ENCODE measurements at regions not wholly inside any gene's neighbourhood (a gene's known extent, or its start where the extent isn't known, plus 50 kb on each side); places are given as distances from the start of the nearest gene placed in this dataset.

- H3K4me3 ChIP-seq (ENCODE audit: low read depth, low read length) = no peak overlapping the region
- TF ChIP-seq, protein P1, sequence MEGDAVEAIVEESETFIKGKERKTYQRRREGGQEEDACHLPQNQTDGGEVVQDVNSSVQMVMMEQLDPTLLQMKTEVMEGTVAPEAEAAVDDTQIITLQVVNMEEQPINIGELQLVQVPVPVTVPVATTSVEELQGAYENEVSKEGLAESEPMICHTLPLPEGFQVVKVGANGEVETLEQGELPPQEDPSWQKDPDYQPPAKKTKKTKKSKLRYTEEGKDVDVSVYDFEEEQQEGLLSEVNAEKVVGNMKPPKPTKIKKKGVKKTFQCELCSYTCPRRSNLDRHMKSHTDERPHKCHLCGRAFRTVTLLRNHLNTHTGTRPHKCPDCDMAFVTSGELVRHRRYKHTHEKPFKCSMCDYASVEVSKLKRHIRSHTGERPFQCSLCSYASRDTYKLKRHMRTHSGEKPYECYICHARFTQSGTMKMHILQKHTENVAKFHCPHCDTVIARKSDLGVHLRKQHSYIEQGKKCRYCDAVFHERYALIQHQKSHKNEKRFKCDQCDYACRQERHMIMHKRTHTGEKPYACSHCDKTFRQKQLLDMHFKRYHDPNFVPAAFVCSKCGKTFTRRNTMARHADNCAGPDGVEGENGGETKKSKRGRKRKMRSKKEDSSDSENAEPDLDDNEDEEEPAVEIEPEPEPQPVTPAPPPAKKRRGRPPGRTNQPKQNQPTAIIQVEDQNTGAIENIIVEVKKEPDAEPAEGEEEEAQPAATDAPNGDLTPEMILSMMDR (conservative IDR thresholded peaks at IDR 0.05; ENCODE audit: low read depth, low read length) = no peak
- DNase-seq (ENCODE audit: low read depth) = no peak
These were observed 442.2 kb downstream of the ADAMTS20 start for GRCh38 chr12:43109631-43110345.

DNA sequence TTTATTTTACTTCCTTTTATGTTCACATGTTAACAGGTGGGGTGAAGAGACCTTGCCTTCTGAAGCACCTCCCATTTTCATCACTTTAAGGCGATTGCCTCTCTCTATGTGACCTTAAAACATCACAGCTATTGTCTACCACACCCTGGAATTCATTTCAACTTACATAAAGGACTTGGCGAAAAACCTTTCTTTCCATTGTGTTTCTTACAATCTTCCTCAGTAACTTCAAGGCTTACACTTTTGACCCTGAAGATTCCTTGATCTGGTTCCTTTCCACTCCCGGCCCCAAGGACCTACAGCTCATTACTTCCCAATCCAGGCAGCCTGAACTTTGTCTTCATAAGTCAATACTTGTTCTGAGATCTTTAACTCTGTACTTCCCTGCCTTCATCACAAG lies 443.3 kb downstream of the ADAMTS20 start:
- no peak overlapping the region for H3K4me3 ChIP-seq (ENCODE audit: low read depth, low read length)
- TF ChIP-seq, protein P1 (conservative IDR thresholded peaks at IDR 0.05; ENCODE audit: low read depth, low read length) = no peak
- no peak for DNase-seq (ENCODE audit: low read depth)

DNA sequence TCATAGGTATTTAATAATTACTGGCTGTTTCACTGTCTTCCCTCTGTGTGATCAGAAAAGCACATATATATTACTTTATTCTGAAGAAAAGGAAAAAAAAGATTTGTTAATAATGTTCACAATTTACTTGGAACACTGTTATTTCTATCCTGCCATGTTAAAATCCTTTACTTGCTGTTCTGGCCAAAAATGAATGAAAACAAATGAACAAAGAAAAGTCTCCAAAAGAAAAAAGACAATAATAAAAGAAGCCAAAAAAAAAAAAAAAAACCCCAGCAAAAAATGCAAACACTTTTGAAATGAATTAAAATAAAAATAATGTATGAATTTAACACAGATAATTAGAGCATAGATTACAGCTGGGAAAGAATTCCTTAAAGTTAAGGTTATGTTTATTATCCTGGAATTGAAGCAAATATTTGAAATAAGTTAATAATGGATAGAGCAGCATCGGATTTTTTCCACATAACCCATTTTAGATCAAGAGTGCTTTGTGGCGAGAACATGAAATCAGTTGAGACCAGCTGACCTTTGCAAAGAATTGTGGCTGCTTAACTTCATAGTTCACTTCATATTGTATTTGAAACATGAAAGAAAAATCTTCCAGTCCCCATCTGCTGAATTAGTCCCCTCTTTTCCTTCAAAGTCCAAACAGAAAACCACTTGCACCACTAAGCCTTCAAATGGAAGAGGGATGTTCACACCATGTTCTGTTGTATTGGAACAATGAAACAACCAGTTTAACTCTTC lies 444.8 kb downstream of the ADAMTS20 start:
- TF ChIP-seq, protein P1 (conservative IDR thresholded peaks at IDR 0.05; ENCODE audit: low read depth, low read length) = no peak
- DNase-seq (ENCODE audit: low read depth) = no peak
- no peak overlapping the region for H3K4me3 ChIP-seq (ENCODE audit: low read depth, low read length)

DNA sequence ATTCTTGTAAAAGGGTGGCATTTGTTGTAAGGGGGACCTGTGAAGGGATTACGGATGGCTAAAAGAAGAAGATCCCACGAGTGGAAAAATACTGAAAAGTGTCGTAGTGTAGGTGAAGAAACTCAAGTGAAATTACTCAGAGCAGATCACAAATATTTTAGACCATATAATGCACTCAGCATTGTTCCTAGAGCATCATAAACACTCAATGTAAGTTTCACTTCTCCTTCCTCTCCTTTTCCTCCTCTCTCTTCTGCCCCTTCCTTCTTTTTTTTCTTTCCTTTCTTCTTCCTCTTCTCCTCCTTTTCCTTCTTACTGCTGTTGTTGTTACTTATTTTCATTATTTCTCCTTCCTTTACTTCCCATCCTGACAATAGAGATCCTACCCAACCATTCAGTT lies 445.6 kb downstream of the ADAMTS20 start:
- TF ChIP-seq, protein P1 (conservative IDR thresholded peaks at IDR 0.05; ENCODE audit: low read depth, low read length) = no peak
- no peak overlapping the region for H3K4me3 ChIP-seq (ENCODE audit: low read depth, low read length)
- no peak for DNase-seq (ENCODE audit: low read depth)

- no peak overlapping the region for H3K4me3 ChIP-seq (ENCODE audit: low read depth, low read length)
- no peak for DNase-seq (ENCODE audit: low read depth)
- TF ChIP-seq, protein P1 (conservative IDR thresholded peaks at IDR 0.05; ENCODE audit: low read depth, low read length) = no peak
These were observed 446.5 kb downstream of the ADAMTS20 start for GRCh38 chr12:43105426-43105981.

DNA sequence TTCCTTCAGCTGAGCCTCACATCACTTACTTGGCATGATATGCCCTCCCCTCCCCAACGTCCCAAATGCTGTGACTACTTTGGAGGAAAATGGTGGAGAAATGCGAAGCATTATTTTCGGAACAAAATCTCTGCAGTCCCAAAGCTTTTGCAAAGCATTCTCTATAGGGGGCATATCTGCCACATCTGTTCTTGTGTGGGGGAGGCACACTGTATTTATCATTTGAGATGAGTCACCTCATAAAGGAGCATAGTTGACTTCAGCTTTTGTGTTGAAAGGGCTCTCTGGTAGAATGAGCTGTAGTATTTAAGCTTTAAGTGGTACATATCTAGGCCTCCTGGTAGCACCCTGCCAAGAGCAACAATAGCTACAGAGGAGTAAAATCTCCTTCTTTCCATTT lies 447.5 kb downstream of the ADAMTS20 start:
- no peak for DNase-seq (ENCODE audit: low read depth)
- no peak overlapping the region for H3K4me3 ChIP-seq (ENCODE audit: low read depth, low read length)
- TF ChIP-seq, protein P1 (conservative IDR thresholded peaks at IDR 0.05; ENCODE audit: low read depth, low read length) = no peak
